Right lobe of liver (tissue), 4 donors: ENCODE measurements at regions not wholly inside any gene's neighbourhood (a gene's known extent, or its start where the extent isn't known, plus 50 kb on each side); places are given as distances from the start of the nearest gene placed in this dataset.

Experiments used
- CTCF ChIP-seq, 4 donors: fragments of 200-600 bp in 3 of 4; fragments of 450-650 bp in 1 of 4; IDR thresholded peaks; one replicate each; pipeline versions ENCODE4 v1.5.1 to v1.8.0; 2016 to 2022; ENCODE audit warnings: antibody characterized with exemption in 4 of 4, mild to moderate bottlenecking in 2 of 4
- POLR2A ChIP-seq: fragments of 450-650 bp; IDR thresholded peaks from one replicate; pipeline ENCODE4 v1.6.1; 2017; ENCODE audit warnings: antibody characterized with exemption, mild to moderate bottlenecking
- donor health status: DM: no; HTN: no; CAD: no.
- donor health status: DM: no; HTN: no; CAD: no.
- donor health status: DM: no; HTN: yes; CAD: no.

- TF ChIP-seq CTCF (IDR thresholded peaks at IDR 0.05) (no peak), POLR2A (no peak)
Measured at GRCh38 chr20:41735949-41736348, 117.8 kb upstream of the CHD6 start.
